ENCODE measurements at regions not wholly inside any gene's neighbourhood (a gene's known extent, or its start where the extent isn't known, plus 50 kb on each side); places are given as distances from the start of the nearest gene placed in this dataset.

GRCh38 chr10:50937230-50937907, 51.9 kb upstream of the A1CF start:
- no TSS peak for BruUV-seq (replicated peaks)
- TF ChIP-seq HNRNPLL (IDR thresholded peaks at IDR 0.05; ENCODE audit: low read depth, low read length, poor library complexity, severe bottlenecking) (peak; percentile 77), XRCC3 (IDR thresholded peaks at IDR 0.05) (no peak), RAD21 (CRISPR knock-in tag; conservative IDR thresholded peaks at IDR 0.05 in 1 of 2, IDR thresholded peaks at IDR 0.05 in 1 of 2) (peak in 1 of 2 experiments; percentile 53; a peak in 3 of 4 replicates), EP300 (IDR thresholded peaks at IDR 0.05; ENCODE audit: low read length) (no peak), CTCF (IDR thresholded peaks at IDR 0.05 in 2 of 3, conservative IDR thresholded peaks at IDR 0.05 in 1 of 3; ENCODE audit: insufficient read depth in 2 of 3, low read depth in 1 of 3, low read length in 3 of 3) (peak in 2 of 3 experiments; percentile 44 to 49; a peak in 4 of 6 replicates), SMC3 (conservative IDR thresholded peaks at IDR 0.05; ENCODE audit: insufficient read depth, low read depth, low read length) (0 out of 2 replicates have a peak, but pooled peaks have one; percentile 13)
- Histone ChIP-seq H3K36me3 (ENCODE audit: control insufficient read depth, insufficient read depth, low read length) (no peaks in the 10 kb centered on the region), H4K20me1 (replicated peaks; ENCODE audit: control insufficient read depth, insufficient read depth, low read length) (no peaks in the 10 kb centered on the region), H3K4me3 (no peak overlapping the region), H3K79me2 (ENCODE audit: control insufficient read depth, insufficient read depth, low read length) (no peaks in the 10 kb centered on the region), H2AFZ (ENCODE audit: low read depth, low read length) (no peak overlapping the region), H3K27me3 (ENCODE audit: control insufficient read depth in 2 of 2, insufficient read depth in 2 of 2, low read length in 2 of 2) (no peaks in the 10 kb centered on the region), H3K9me3 (replicated peaks; ENCODE audit: control insufficient read depth, insufficient read depth, low read depth, low read length) (no peaks in the 10 kb centered on the region), H3K9ac (ENCODE audit: insufficient read depth in 1 of 2, low read depth in 2 of 2, low read length in 2 of 2) (no peak overlapping the region), H3K27ac (ENCODE audit: extremely low read depth, low read depth, low read length) (no peak overlapping the region), H3K4me1 (replicated peaks in 1 of 2; ENCODE audit: control insufficient read depth in 2 of 2, insufficient read depth in 2 of 2, low read length in 2 of 2) (no peaks in the 10 kb centered on the region), H3K4me2 (ENCODE audit: insufficient read depth, low read length) (no peak overlapping the region), H3K9me1 (ENCODE audit: control insufficient read depth, insufficient read depth, low read length) (no peaks in the 10 kb centered on the region)
- ATAC-seq, result peak; percentile 64; the same call in 2 of the 3 replicates
- in situ Hi-C loops (cut with MboI) (no loop called here), intact Hi-C loops (cut with micrococcal nuclease) (no loop called here)
- peak in 3 of 4 experiments; percentile 14 to 32 (median 21) for DNase-seq (ENCODE audit: extremely low read depth in 1 of 4, low spot score in 3 of 4)
- FAIRE-seq, result peak; percentile 71
- WGBS (ENCODE audit: insufficient coverage, low coverage, missing lambda C conversion rate), result 0% methylated on average over 4 of the region's 4 CpGs
- ChIA-PET CTCF (ENCODE audit: low intra/inter-chr PET ratio) (interaction anchor here (0.6 kb wide), 1 partner anchor 57 kb away, joined by 3 read pairs; no protein-coding TSS in a partner anchor), POLR2A (no interaction called here)
